NOMO-1 (cell line): ENCODE measurements at regions not wholly inside any gene's neighbourhood (a gene's known extent, or its start where the extent isn't known, plus 50 kb on each side); places are given as distances from the start of the nearest gene placed in this dataset.

Experiments
- DNase-seq, 2 experiments: peaks; one replicate each; lab custom pipeline; 2025; ENCODE audit not compliant: unreplicated experiment in 2 of 2; lab: John Stamatoyannopoulos, UW

- no peak for DNase-seq
Measured at GRCh38 chr2:183606718-183607085, 482.5 kb downstream of the NUP35 start.

- no peak for DNase-seq
Measured at GRCh38 chr2:183607995-183608394, 483.8 kb downstream of the NUP35 start.

DNA sequence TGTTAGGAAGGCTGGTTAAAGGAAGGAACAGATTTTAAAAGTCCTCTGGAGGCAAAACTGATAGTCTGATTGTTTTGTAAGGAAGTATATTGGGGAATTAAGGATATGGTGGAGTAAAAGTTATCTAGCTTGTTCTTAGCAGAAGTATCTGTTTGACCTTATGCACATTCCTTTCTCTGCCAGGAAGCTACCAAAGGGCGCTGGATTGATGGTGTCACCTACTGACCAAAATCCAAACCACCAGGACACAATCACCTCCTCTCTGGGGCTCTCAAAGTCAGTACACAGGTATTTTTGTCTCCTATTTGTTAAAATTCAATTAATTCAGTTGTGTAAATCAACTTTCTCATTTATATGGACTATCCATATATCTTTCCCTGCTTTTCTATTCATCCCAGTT, 484.5 kb downstream of the NUP35 start:
- no peak for DNase-seq

DNA sequence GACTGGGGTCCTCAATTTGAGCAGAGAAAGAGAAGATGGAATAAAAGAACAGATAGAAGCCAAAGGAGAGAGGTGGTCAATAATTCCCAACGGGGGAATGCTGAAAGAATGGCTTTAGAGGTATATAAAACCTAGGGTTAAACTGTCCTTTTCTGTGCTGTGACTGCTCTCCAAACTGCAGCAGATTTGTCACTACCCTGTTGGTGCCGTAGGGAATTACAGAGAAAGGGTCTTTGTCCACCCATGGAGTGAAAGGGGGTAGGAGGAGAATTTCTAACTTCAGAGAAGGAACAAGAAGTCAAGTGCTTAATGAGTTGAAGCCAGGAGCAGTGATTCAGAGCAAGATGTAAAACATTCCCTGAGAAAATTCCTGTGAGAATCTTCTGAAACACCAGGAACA, 486.5 kb downstream of the NUP35 start:
- DNase-seq = no peak

DNA sequence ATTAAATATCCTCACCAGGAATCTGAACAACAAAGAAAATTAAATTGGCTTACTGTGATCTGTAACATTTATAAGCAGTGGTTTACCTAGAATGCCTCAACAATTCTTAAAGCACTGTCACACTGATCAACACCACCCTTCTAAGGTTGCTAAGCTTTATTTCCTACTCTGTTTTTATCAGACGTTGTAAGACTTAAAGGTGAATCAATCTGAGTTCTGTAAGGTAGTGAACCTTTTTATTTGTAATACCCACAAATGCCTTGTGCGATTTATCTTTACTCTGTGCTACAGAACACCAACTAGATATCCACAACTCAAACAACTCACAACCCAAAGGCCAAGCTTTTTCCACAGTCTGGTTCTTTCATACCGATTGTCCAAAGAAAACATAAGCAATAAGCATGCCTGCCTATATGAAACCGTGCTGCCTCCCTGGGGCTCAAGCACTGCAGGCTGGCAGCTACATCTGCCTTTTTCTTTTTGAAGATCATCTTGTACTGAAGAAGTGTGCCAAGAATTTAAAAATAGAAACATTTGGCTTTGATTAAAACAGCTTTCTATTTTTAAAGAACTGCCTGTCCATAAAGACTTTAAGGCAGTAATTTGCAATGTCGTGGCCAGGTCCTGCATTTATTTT, 490.7 kb downstream of the NUP35 start:
- no peak for DNase-seq

GRCh38 chr2:183623227-183623626, 499.0 kb downstream of the NUP35 start:
- no peak for DNase-seq

GRCh38 chr2:183630964-183631363, 506.7 kb downstream of the NUP35 start:
- DNase-seq = no peak

- DNase-seq = no peak
Measured at GRCh38 chr2:183656121-183656520, 531.9 kb downstream of the NUP35 start.

GRCh38 chr2:183665425-183665824, 541.2 kb downstream of the NUP35 start:
- DNase-seq = no peak

GRCh38 chr2:183666031-183666430, 541.8 kb downstream of the NUP35 start:
- DNase-seq = no peak

DNA sequence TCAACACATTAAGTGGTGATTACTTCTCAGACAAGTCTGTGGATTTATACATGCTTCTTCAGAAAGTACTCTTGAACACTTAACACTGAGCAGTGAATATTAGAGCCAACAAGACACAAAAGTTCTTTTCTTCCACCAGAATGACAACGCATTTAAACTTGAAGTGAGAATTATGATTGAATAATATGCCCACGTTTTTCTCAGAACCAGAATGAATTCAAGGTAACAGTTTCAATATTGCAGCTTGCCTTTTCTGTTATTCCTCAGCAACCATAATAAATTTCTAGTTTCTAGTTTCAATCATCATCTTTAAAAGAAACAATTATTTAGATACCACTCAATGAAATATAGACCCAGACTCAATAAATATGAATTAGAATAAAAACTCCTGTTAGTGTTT, 547.0 kb downstream of the NUP35 start:
- no peak for DNase-seq

- DNase-seq = no peak
Measured at GRCh38 chr2:183678908-183679307, 554.7 kb downstream of the NUP35 start.

DNA sequence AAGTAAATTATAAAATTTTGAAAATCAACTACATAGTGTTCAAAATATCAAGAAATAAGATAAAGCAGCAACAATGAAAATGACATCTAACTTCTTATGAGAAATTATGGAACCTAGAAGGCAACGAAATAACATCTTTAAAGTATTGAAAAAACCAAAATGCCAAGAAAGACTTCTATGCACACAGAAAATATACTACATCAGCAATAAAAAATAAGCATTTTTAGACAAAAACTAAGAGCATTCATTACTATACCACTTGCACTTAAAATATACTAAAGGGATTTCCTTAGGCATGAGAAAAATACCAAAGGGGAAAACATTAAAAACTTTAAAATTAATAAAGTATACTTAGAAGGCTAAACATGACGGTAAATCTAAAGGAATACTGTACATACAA, 556.3 kb downstream of the NUP35 start:
- DNase-seq = no peak

DNA sequence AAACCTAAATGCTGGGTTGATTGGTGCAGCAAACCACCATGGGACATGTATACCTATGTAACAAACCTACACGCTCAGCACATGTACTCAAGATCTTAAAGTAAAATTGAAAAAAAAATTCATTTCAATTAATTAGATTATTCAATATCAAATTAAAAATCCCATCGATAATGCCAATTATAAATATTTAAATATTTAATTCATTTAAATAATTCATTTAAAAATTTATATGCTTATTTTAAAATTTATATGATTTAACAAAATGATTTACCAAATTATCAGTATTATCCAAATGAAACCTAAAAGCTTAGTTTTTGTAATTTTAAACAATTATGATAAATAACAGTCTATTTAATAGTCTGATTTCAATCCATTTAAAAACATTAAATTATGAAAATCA, 560.4 kb downstream of the NUP35 start:
- DNase-seq = no peak

GRCh38 chr2:183696028-183696427, 571.8 kb downstream of the NUP35 start:
- no peak for DNase-seq

DNA sequence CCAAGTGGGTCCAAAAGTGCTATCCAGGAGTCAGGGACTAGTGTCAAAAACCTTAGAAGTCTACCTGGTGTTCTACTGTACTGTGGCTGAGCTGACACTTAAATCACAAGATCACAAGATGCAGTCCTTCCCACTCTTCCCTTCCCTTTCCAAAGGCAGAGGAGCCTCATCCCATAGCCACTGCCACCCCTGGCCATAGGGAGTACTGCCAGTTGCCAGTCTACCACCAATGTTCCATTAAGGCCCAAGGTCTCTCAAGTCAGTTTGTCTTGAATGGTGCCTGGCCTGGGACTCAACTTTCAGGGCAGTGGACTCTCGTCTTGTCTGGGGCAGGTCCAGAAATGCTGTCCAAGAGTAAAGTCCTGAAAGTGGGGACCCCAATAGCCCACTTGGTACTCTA, 585.6 kb downstream of the NUP35 start:
- no peak for DNase-seq

GRCh38 chr2:183718246-183718645, 594.0 kb downstream of the NUP35 start:
- no peak for DNase-seq

DNA sequence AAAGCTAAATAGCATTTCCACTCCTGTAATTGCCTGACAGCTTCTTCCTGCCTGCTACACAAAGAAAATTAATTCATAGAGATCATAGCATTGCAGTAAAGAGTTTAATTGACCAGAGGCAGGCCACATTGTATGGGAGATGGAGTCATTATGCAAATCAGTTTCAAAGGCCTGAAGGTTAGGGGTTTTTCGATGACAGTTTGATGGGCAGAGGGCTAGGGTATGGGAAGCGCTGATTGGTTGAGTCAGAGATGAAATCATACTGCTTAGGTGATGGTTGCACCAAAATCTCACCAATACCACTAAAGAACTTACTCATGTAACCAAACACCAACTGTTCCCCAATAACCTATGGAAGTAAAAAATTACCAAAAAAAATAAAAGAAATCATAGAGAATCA, 599.0 kb downstream of the NUP35 start:
- no peak for DNase-seq

DNA sequence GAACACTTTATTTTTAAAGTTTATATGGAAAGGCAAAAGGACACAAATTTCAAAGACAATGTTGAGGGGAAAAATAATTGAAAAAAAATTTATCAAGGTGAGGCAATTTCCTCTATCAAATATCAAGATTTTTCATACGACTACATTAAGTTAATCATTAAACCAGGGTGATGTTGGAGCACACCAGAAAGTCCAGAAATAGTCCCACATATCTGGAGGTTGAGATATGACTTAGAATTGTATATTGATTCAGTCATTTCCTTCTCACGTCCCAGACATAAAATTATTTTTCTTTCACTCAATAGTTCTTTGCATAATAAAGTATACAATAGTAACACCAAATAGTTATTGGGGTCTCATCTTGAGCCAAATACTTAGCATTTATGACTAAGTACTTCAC, 605.1 kb downstream of the NUP35 start:
- DNase-seq = no peak

- no peak for DNase-seq
Measured at GRCh38 chr2:183740241-183740640, 616.0 kb downstream of the NUP35 start.

DNA sequence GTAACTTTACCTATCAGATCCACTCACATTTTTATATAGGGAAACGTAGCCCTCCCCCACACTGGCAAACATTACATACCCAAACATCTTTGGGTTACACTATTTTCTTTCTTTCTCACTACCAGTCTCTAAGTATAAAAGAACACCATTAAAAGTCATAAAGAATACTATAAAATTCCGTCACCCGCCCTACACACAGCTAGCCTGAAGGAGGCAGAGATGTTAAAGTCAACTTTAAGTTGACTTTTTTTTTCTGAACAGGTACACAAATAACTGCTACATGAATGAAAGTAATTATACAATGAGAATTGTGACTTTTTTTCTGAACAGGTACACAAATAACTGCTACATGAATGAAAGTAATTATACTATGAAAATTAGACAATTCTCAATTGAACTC, 628.3 kb downstream of the NUP35 start:
- DNase-seq = no peak

DNA sequence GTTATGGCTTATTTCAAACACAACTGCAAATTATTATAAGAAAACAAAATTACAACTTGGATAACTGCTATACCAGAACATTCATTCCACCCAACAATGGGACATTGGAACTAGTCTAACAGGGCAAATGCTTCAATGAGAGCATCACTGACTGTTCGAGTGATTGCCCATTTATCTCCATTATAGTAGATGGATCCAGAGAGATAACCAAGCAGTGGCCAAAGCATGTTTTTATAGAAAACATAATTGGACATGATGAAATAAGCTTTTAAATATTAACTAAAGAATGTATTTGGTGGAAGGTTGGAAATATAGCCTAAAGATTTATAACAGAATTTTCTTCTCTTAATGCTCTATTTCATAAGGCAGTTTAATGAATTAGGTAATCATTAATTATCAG, 634.8 kb downstream of the NUP35 start:
- DNase-seq = no peak

DNA sequence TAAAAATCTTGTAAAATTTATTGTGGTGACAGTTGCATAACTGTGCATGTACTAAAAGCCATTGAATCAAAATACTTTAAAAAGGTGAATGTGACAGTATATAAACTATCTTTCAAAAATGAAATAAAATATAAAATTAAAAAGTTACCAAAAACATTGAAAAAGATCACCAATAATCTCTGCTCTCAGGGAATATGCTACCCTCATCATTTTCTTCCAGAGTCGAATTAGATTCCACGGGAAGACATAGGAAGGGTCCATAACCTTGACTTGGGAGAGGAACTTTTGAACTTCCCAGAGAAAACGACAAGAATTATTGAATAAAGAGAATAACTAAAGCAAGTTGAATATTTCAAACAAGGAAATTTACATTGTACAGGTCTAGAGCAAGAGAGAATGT, 649.5 kb downstream of the NUP35 start:
- DNase-seq = no peak
